ENCODE measurements at regions not wholly inside any gene's neighbourhood (a gene's known extent, or its start where the extent isn't known, plus 50 kb on each side); places are given as distances from the start of the nearest gene placed in this dataset.

DNA sequence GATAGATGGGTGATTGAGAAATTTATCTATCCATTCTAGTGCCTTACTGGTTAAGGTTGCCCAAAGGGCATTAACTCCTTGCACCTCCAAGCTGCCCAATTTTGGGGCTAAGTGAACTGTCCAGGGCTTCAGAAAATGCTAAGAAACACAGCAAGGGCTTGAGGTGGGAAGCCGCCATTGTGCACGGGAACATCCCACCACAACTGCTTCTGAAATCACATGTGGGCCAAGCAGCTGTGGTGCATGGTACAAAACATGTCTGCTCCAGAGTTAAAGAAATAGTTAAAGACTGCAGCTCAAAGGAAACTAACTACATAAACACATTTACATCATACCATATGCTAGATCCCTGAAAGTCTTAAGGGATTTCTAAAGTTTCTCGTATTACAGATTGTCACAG is 144.3 kb upstream of the NDST3 start:
- Histone ChIP-seq H3K4me2 (ENCODE audit: insufficient read depth, low read length, poor library complexity, severe bottlenecking) (no peak overlapping the region), H2BK15ac (ENCODE audit: low read length) (no peak overlapping the region), H4K91ac (ENCODE audit: low read depth, low read length, poor library complexity) (no peak overlapping the region), H3K18ac (ENCODE audit: low read length) (no peak overlapping the region), H2BK12ac (ENCODE audit: low read length) (no peak overlapping the region), H3K4ac (ENCODE audit: low read length) (no peak overlapping the region), H2AK5ac (ENCODE audit: low read depth, low read length) (no peak overlapping the region), H3K9me3 (replicated peaks in 1 of 2; ENCODE audit: control insufficient read depth in 2 of 2, insufficient read depth in 1 of 2, low read depth in 1 of 2, low read length in 2 of 2) (no peaks in the 10 kb centered on the region), H3K23ac (ENCODE audit: low read depth, low read length, poor library complexity) (no peak overlapping the region), H3K79me1 (ENCODE audit: low read depth, low read length) (no peaks in the 10 kb centered on the region), H3K4me1 (ENCODE audit: control insufficient read depth in 2 of 2, insufficient read depth in 1 of 2, low read depth in 1 of 2, low read length in 2 of 2) (no peaks in the 10 kb centered on the region), H2BK5ac (ENCODE audit: low read length) (no peak overlapping the region), H2BK120ac (ENCODE audit: low read depth, low read length) (no peak overlapping the region), H2AFZ (ENCODE audit: low read length) (no peak overlapping the region), H4K8ac (ENCODE audit: low read depth, low read length) (no peak overlapping the region), H3K36me3 (replicated peaks in 1 of 2; ENCODE audit: control insufficient read depth in 2 of 2, insufficient read depth in 2 of 2, low read length in 2 of 2) (no peaks in the 10 kb centered on the region), H3K27me3 (ENCODE audit: control insufficient read depth in 3 of 3, insufficient read depth in 3 of 3, low read depth in 1 of 3, low read length in 3 of 3) (no peaks in the 10 kb centered on the region), H3K27ac (replicated peaks; ENCODE audit: low read length) (no peak overlapping the region), H3K9ac (ENCODE audit: low read depth, low read length, poor library complexity) (no peak overlapping the region), H3K4me3 (ENCODE audit: low read length in 2 of 2) (no peak overlapping the region), H3K14ac (ENCODE audit: low read length) (no peak overlapping the region)
- DNase-seq (ENCODE audit: low spot score), result no peak
- no CpG with 5 or more reads among the region's 3 CpGs for WGBS, 2 donors (ENCODE audit: extremely low coverage in 2 of 2, insufficient read length in 2 of 2, insufficient replicate concordance in 1 of 2)

GRCh38 chr4:117893207-117893606 is 141.1 kb upstream of the NDST3 start:
- no peak overlapping the region for H3K4me3 ChIP-seq (ENCODE audit: low read length in 2 of 2)
- H2BK15ac ChIP-seq (ENCODE audit: low read length), result no peak overlapping the region
- no peaks in the 10 kb centered on the region for H3K27me3 ChIP-seq (ENCODE audit: control insufficient read depth in 3 of 3, insufficient read depth in 3 of 3, low read depth in 1 of 3, low read length in 3 of 3)
- H4K91ac ChIP-seq (ENCODE audit: low read depth, low read length, poor library complexity), result no peak overlapping the region
- no peak overlapping the region for H3K14ac ChIP-seq (ENCODE audit: low read length)
- no peaks in the 10 kb centered on the region for H3K9me3 ChIP-seq (replicated peaks in 1 of 2; ENCODE audit: control insufficient read depth in 2 of 2, insufficient read depth in 1 of 2, low read depth in 1 of 2, low read length in 2 of 2)
- no CpG with 5 or more reads among the region's 1 CpG for WGBS, 2 donors (ENCODE audit: extremely low coverage in 2 of 2, insufficient read length in 2 of 2, insufficient replicate concordance in 1 of 2)
- H2AK5ac ChIP-seq (ENCODE audit: low read depth, low read length), result no peak overlapping the region
- DNase-seq (ENCODE audit: low spot score), result no peak
- H3K4me1 ChIP-seq (ENCODE audit: control insufficient read depth in 2 of 2, insufficient read depth in 1 of 2, low read depth in 1 of 2, low read length in 2 of 2), result no peaks in the 10 kb centered on the region
- H4K8ac ChIP-seq (ENCODE audit: low read depth, low read length), result no peak overlapping the region
- H2BK120ac ChIP-seq (ENCODE audit: low read depth, low read length), result no peak overlapping the region
- H2AFZ ChIP-seq (ENCODE audit: low read length), result no peak overlapping the region
- no peak overlapping the region for H3K4ac ChIP-seq (ENCODE audit: low read length)
- no peaks in the 10 kb centered on the region for H3K79me1 ChIP-seq (ENCODE audit: low read depth, low read length)
- no peak overlapping the region for H3K18ac ChIP-seq (ENCODE audit: low read length)
- H3K23ac ChIP-seq (ENCODE audit: low read depth, low read length, poor library complexity), result no peak overlapping the region
- H3K36me3 ChIP-seq (replicated peaks in 1 of 2; ENCODE audit: control insufficient read depth in 2 of 2, insufficient read depth in 2 of 2, low read length in 2 of 2), result no peaks in the 10 kb centered on the region
- H2BK5ac ChIP-seq (ENCODE audit: low read length), result no peak overlapping the region
- no peak overlapping the region for H3K27ac ChIP-seq (replicated peaks; ENCODE audit: low read length)
- no peak overlapping the region for H3K4me2 ChIP-seq (ENCODE audit: insufficient read depth, low read length, poor library complexity, severe bottlenecking)
- no peak overlapping the region for H2BK12ac ChIP-seq (ENCODE audit: low read length)
- H3K9ac ChIP-seq (ENCODE audit: low read depth, low read length, poor library complexity), result no peak overlapping the region

DNA sequence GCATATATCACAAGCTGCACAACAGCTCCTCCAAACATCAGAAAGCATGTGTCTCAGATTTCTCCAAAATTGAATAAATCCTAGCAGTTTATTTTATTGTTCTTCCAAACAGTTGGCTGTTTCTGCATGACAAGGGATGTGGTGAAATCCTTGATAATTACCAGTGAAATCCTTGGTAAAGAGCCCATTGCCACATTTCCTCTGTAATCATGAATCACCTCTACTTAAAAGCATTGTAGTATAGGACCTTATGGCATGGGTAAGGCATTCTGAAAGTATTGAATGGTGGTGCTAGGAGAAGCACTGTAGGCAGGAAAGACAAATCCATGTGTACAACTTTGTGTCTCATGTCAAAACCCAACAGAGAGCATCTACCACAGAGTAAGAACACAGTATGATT is 135.8 kb upstream of the NDST3 start:
- Histone ChIP-seq H3K4me3 (ENCODE audit: low read length in 2 of 2) (no peak overlapping the region), H3K79me1 (ENCODE audit: low read depth, low read length) (no peaks in the 10 kb centered on the region), H3K27ac (replicated peaks; ENCODE audit: low read length) (no peak overlapping the region), H3K23ac (ENCODE audit: low read depth, low read length, poor library complexity) (no peak overlapping the region), H3K27me3 (ENCODE audit: control insufficient read depth in 3 of 3, insufficient read depth in 3 of 3, low read depth in 1 of 3, low read length in 3 of 3) (no peaks in the 10 kb centered on the region), H3K4ac (ENCODE audit: low read length) (no peak overlapping the region), H3K9ac (ENCODE audit: low read depth, low read length, poor library complexity) (no peak overlapping the region), H3K4me2 (ENCODE audit: insufficient read depth, low read length, poor library complexity, severe bottlenecking) (no peak overlapping the region), H2BK5ac (ENCODE audit: low read length) (no peak overlapping the region), H4K91ac (ENCODE audit: low read depth, low read length, poor library complexity) (no peak overlapping the region), H4K8ac (ENCODE audit: low read depth, low read length) (no peak overlapping the region), H3K14ac (ENCODE audit: low read length) (no peak overlapping the region), H2BK12ac (ENCODE audit: low read length) (no peak overlapping the region), H2BK15ac (ENCODE audit: low read length) (no peak overlapping the region), H2BK120ac (ENCODE audit: low read depth, low read length) (no peak overlapping the region), H2AFZ (ENCODE audit: low read length) (no peak overlapping the region), H3K9me3 (replicated peaks in 1 of 2; ENCODE audit: control insufficient read depth in 2 of 2, insufficient read depth in 1 of 2, low read depth in 1 of 2, low read length in 2 of 2) (no peaks in the 10 kb centered on the region), H3K36me3 (replicated peaks in 1 of 2; ENCODE audit: control insufficient read depth in 2 of 2, insufficient read depth in 2 of 2, low read length in 2 of 2) (no peaks in the 10 kb centered on the region), H3K18ac (ENCODE audit: low read length) (no peak overlapping the region), H3K4me1 (ENCODE audit: control insufficient read depth in 2 of 2, insufficient read depth in 1 of 2, low read depth in 1 of 2, low read length in 2 of 2) (no peaks in the 10 kb centered on the region), H2AK5ac (ENCODE audit: low read depth, low read length) (no peak overlapping the region)
- no peak for DNase-seq (ENCODE audit: low spot score)

- WGBS, 2 donors (ENCODE audit: extremely low coverage in 2 of 2, insufficient read length in 2 of 2, insufficient replicate concordance in 1 of 2), result no CpG with 5 or more reads among the region's 2 CpGs
- Histone ChIP-seq H2BK5ac (ENCODE audit: low read length) (no peak overlapping the region), H4K91ac (ENCODE audit: low read depth, low read length, poor library complexity) (no peak overlapping the region), H3K14ac (ENCODE audit: low read length) (no peak overlapping the region), H3K36me3 (replicated peaks in 1 of 2; ENCODE audit: control insufficient read depth in 2 of 2, insufficient read depth in 2 of 2, low read length in 2 of 2) (no peaks in the 10 kb centered on the region), H2BK120ac (ENCODE audit: low read depth, low read length) (no peak overlapping the region), H3K9ac (ENCODE audit: low read depth, low read length, poor library complexity) (no peak overlapping the region), H3K18ac (ENCODE audit: low read length) (no peak overlapping the region), H3K9me3 (replicated peaks in 1 of 2; ENCODE audit: control insufficient read depth in 2 of 2, insufficient read depth in 1 of 2, low read depth in 1 of 2, low read length in 2 of 2) (no peaks in the 10 kb centered on the region), H2BK15ac (ENCODE audit: low read length) (no peak overlapping the region), H2AK5ac (ENCODE audit: low read depth, low read length) (no peak overlapping the region), H2AFZ (ENCODE audit: low read length) (peak overlapping the region; percentile 41), H4K8ac (ENCODE audit: low read depth, low read length) (no peak overlapping the region), H2BK12ac (ENCODE audit: low read length) (no peak overlapping the region), H3K4ac (ENCODE audit: low read length) (no peak overlapping the region), H3K27me3 (ENCODE audit: control insufficient read depth in 3 of 3, insufficient read depth in 3 of 3, low read depth in 1 of 3, low read length in 3 of 3) (no peaks in the 10 kb centered on the region), H3K79me1 (ENCODE audit: low read depth, low read length) (no peaks in the 10 kb centered on the region), H3K4me3 (ENCODE audit: low read length in 2 of 2) (no peak overlapping the region), H3K4me2 (ENCODE audit: insufficient read depth, low read length, poor library complexity, severe bottlenecking) (no peak overlapping the region), H3K4me1 (ENCODE audit: control insufficient read depth in 2 of 2, insufficient read depth in 1 of 2, low read depth in 1 of 2, low read length in 2 of 2) (no peaks in the 10 kb centered on the region), H3K23ac (ENCODE audit: low read depth, low read length, poor library complexity) (no peak overlapping the region), H3K27ac (replicated peaks; ENCODE audit: low read length) (no peak overlapping the region)
- no peak for DNase-seq (ENCODE audit: low spot score)
These were observed 133.5 kb upstream of the NDST3 start for GRCh38 chr4:117900832-117901231.

Data from neuronal stem cell (in vitro differentiated cells).